GM21526 (cell line): ENCODE measurements at regions not wholly inside any gene's neighbourhood (a gene's known extent, or its start where the extent isn't known, plus 50 kb on each side); places are given as distances from the start of the nearest gene placed in this dataset.

ENCODE experiments used
- ATAC-seq: cut with Tn5 transposase; IDR thresholded peaks from one replicate; pipeline ENCODE4 v1.9.1; 2021; ENCODE audit warnings: moderate library complexity; ENCODE audit not compliant: unreplicated experiment, low FRiP score

- ATAC-seq: no peak
Observed at GRCh38 chr12:84607170-84607819, 305.3 kb downstream of the SLC6A15 start.

GRCh38 chr12:84605983-84606382 lies 306.6 kb downstream of the SLC6A15 start:
- no peak for ATAC-seq

GRCh38 chr12:84604551-84604950 lies 308.0 kb downstream of the SLC6A15 start:
- no peak for ATAC-seq

GRCh38 chr12:84603484-84604248 lies 308.9 kb downstream of the SLC6A15 start:
- ATAC-seq: no peak

- ATAC-seq: no peak
Observed at GRCh38 chr12:84601483-84601882, 311.1 kb downstream of the SLC6A15 start.

- no peak for ATAC-seq
Observed at GRCh38 chr12:84599539-84599938, 313.1 kb downstream of the SLC6A15 start.

GRCh38 chr12:84596266-84596665 lies 316.3 kb downstream of the SLC6A15 start:
- no peak for ATAC-seq

GRCh38 chr12:84594157-84594556 lies 318.4 kb downstream of the SLC6A15 start:
- ATAC-seq: no peak

GRCh38 chr12:84585776-84586395 lies 326.7 kb downstream of the SLC6A15 start:
- no peak for ATAC-seq

- ATAC-seq: no peak
Observed at GRCh38 chr12:84572196-84572595, 340.4 kb downstream of the SLC6A15 start.

- ATAC-seq: no peak
Observed at GRCh38 chr12:84562331-84562730, 350.3 kb downstream of the SLC6A15 start.

- ATAC-seq: no peak
Observed at GRCh38 chr12:84561351-84561750, 351.2 kb downstream of the SLC6A15 start.

- no peak for ATAC-seq
Observed at GRCh38 chr12:84554199-84554723, 358.3 kb downstream of the SLC6A15 start.

- ATAC-seq: no peak
Observed at GRCh38 chr12:84553331-84554117, 359.1 kb downstream of the SLC6A15 start.

GRCh38 chr12:84551373-84551772 lies 361.2 kb downstream of the SLC6A15 start:
- ATAC-seq: no peak

- no peak for ATAC-seq
Observed at GRCh38 chr12:84550518-84550917, 362.1 kb downstream of the SLC6A15 start.

- no peak for ATAC-seq
Observed at GRCh38 chr12:84542289-84542688, 370.3 kb downstream of the SLC6A15 start.

GRCh38 chr12:84537666-84538065 lies 374.9 kb downstream of the SLC6A15 start:
- ATAC-seq: no peak

- ATAC-seq: no peak
Observed at GRCh38 chr12:84512751-84513150, 399.8 kb downstream of the SLC6A15 start.

GRCh38 chr12:84508851-84509260 lies 403.7 kb downstream of the SLC6A15 start:
- ATAC-seq: no peak
